BLaER1 (cell line): ENCODE measurements at regions not wholly inside any gene's neighbourhood (a gene's known extent, or its start where the extent isn't known, plus 50 kb on each side); places are given as distances from the start of the nearest gene placed in this dataset.

ENCODE experiments used
- H3K27ac ChIP-seq: shearing (Covaris generic); formaldehyde crosslinking; 2 replicates; pipeline ENCODE4 v1.8.1; 2022
- H3K27me3 ChIP-seq: shearing (Covaris generic); formaldehyde crosslinking; 2 replicates; pipeline ENCODE4 v1.8.1; 2022
- H3K36me3 ChIP-seq: shearing (Covaris generic); formaldehyde crosslinking; 2 replicates; pipeline ENCODE4 v1.8.1; 2022
- H3K4me1 ChIP-seq: shearing (Covaris generic); formaldehyde crosslinking; 2 replicates; pipeline ENCODE4 v1.8.1; 2022
- H3K4me2 ChIP-seq: shearing (Covaris generic); formaldehyde crosslinking; 2 replicates; pipeline ENCODE4 v1.8.1; 2022
- H3K4me3 ChIP-seq: shearing (Covaris generic); formaldehyde crosslinking; 2 replicates; pipeline ENCODE4 v1.8.1; 2022
- H3K9ac ChIP-seq: shearing (Covaris generic); formaldehyde crosslinking; 2 replicates; pipeline ENCODE4 v1.8.1; 2022
- H3K9me3 ChIP-seq: shearing (Covaris generic); formaldehyde crosslinking; 2 replicates; pipeline ENCODE4 v1.8.1; 2022
- H4K20me1 ChIP-seq: shearing (Covaris generic); formaldehyde crosslinking; 2 replicates; pipeline ENCODE4 v1.8.1; 2022
- Cebpa-rat ChIP-seq: shearing (Covaris generic); IDR thresholded peaks from 2 replicates; pipeline ENCODE4 v1.8.1; 2022

DNA sequence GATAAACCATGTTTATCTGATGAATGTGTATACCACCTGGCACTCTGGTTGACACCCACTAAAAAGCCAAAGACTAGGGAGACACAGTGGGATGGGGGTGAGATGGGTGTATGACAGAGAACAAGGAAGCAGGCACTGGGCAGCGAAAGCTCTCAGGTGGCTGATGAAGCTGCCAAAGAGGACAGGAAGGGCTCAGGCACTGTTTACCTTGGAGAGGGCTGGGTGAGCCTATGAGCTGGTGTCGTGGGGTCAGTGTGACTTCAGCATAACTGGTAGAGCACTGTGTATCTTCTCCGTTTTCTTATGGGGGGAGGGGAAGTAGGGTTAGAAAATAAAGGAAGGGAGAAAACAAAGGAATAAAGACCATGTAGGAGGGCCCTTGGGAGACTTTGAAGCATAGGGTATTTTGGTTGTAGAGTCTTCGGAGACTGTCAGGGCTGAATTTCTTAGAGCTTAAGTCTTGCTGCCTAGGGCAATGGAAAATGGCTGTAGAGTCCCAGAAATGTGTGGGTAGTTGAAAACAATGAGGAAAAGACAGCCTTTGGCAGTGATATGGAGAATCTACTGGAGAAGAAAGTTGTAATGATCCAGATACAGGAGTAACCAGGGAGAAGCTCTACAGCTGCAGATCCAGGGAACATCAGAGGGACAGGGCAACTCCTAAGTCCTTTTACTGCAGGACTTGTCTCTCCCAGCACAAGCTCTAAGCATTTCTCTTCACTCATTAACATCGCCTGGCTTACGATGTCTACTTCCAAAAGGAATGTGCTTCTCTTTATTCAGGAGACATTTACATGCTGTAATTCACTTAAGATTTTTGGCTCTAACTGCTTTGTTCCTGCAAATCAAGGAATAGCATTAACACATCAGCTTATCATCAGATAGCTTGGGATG lies 120.0 kb downstream of the AQP4 start:
- Histone ChIP-seq H3K9ac (no peak overlapping the region), H3K27ac (no peak overlapping the region), H3K4me1 (no peaks in the 10 kb centered on the region), H4K20me1 (no peaks in the 10 kb centered on the region), H3K4me3 (no peak overlapping the region), H3K9me3 (no peaks in the 10 kb centered on the region), H3K27me3 (no peaks in the 10 kb centered on the region), H3K4me2 (no peak overlapping the region), H3K36me3 (no peaks in the 10 kb centered on the region)
- TF ChIP-seq Cebpa-rat, result no peak

DNA sequence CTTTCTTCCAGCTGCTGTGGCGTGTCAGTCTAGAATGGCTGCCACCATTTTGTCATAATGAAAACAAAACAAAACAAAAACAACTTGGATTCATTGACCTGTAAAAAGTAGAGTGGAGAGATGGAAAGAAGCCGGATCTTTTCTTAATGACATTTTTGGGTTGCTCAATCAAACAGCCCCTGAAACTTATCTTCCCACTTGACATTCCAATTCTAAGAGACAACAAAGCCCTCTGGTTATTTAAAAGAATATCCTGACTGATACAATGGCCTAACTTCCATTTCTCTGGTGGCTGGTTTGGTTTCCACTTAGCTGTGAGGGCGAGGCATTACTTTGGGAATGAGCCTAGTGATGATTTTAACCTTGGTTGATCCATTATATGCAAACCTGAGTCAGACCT lies 123.7 kb downstream of the AQP4 start:
- Histone ChIP-seq H4K20me1 (no peaks in the 10 kb centered on the region), H3K4me2 (no peak overlapping the region)

DNA sequence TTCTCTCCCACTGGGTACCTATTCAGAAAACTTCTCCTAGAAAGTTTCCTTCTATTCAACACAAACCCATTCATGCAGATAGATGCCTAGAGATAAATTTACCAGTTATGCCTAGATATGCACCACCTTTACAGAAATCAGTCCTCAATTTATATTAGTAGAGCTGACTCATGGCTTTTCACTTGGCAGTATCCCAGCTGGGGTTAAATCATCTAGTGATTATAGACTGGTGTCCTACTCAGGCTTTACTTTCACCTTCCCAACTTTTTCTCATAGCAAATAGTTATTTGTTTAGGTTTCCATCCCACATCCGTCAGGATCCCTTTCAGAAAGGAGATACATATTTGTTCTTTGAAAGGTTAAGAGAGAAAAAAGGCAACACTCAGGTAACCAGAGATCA lies 124.5 kb downstream of the AQP4 start:
- Histone ChIP-seq H3K9ac (no peak overlapping the region), H3K36me3 (no peaks in the 10 kb centered on the region), H3K4me3 (no peak overlapping the region), H3K4me1 (no peaks in the 10 kb centered on the region), H4K20me1 (no peaks in the 10 kb centered on the region), H3K27me3 (no peaks in the 10 kb centered on the region), H3K27ac (no peak overlapping the region), H3K4me2 (no peak overlapping the region), H3K9me3 (no peaks in the 10 kb centered on the region)
- TF ChIP-seq Cebpa-rat, result no peak

More for the DNA sequence above, 123.7 kb downstream of the AQP4 start:
- H3K4me3 ChIP-seq, result no peak overlapping the region
- H3K27me3 ChIP-seq, result no peaks in the 10 kb centered on the region
- no peak overlapping the region for H3K27ac ChIP-seq
- TF ChIP-seq Cebpa-rat, result no peak
- no peak overlapping the region for H3K9ac ChIP-seq
- no peaks in the 10 kb centered on the region for H3K9me3 ChIP-seq
- no peaks in the 10 kb centered on the region for H3K4me1 ChIP-seq
- no peaks in the 10 kb centered on the region for H3K36me3 ChIP-seq

DNA sequence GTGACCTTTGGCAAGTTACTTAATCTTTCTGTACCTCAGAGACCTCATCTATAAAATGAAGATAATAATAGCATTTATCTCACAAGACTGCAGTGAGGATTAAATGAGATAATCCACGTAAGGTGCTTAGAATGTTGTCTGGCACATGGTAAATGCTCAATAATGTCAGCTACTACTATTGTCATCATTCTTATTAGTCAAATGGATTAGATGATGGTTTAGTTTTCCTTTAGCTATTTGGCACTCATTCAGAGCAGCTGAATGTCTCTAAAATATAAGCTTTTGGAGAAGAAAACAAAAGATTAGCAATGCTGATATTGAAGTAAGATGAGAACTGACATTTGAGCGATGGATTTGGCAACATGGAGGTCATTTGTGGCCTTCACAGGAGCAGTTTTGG lies 125.1 kb downstream of the AQP4 start:
- Histone ChIP-seq H3K9me3 (no peaks in the 10 kb centered on the region), H3K4me2 (no peak overlapping the region), H4K20me1 (no peaks in the 10 kb centered on the region), H3K27ac (no peak overlapping the region), H3K4me3 (no peak overlapping the region), H3K36me3 (no peaks in the 10 kb centered on the region), H3K9ac (no peak overlapping the region), H3K27me3 (no peaks in the 10 kb centered on the region), H3K4me1 (no peaks in the 10 kb centered on the region)
- TF ChIP-seq Cebpa-rat, result no peak

DNA sequence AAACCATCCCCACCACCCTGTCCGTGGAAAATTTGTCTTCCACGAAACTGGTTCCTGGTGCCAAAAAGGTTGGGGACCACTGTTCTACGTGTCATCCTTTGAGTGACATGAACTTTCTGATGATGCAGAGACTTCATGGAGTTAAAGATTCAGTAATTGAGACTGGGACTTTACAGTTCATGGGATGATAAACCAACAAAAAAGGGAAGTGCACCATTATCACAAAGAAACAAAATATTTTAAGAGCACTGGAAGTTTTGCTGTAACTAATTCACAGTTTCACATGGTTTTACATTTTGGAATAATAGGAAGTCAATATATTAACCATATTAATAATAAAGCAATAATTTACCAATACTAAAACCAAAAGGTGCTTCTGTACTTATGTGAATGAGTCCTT lies 126.8 kb downstream of the AQP4 start:
- Histone ChIP-seq H3K4me3 (no peak overlapping the region), H3K36me3 (no peaks in the 10 kb centered on the region), H3K4me2 (no peak overlapping the region), H4K20me1 (no peaks in the 10 kb centered on the region), H3K4me1 (no peaks in the 10 kb centered on the region), H3K27ac (no peak overlapping the region), H3K9ac (no peak overlapping the region), H3K27me3 (no peaks in the 10 kb centered on the region), H3K9me3 (no peaks in the 10 kb centered on the region)
- no peak for TF ChIP-seq Cebpa-rat

DNA sequence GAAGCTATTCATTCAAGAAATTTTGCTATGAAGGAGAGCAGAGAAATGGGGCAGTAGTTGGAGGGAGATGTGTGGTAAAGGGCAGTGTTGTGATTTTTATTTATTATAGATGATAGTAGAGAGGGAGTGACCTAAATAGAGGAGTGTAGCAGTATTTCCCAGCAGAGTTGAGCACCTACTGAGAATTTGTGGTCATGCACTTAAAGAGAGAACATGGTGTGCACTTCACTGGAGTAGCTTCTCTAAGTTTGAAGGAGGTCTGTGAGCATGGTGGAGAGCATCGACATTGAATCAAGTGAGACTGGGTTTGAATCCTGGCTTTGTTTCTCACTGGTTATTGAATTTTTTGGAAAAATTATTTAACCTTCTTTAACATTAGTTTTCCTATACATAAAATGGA lies 129.2 kb downstream of the AQP4 start:
- Histone ChIP-seq H3K4me1 (no peaks in the 10 kb centered on the region), H3K9ac (no peak overlapping the region), H4K20me1 (no peaks in the 10 kb centered on the region), H3K4me3 (no peak overlapping the region), H3K36me3 (no peaks in the 10 kb centered on the region), H3K27ac (no peak overlapping the region), H3K4me2 (no peak overlapping the region), H3K27me3 (no peaks in the 10 kb centered on the region), H3K9me3 (no peaks in the 10 kb centered on the region)
- TF ChIP-seq Cebpa-rat, result no peak

DNA sequence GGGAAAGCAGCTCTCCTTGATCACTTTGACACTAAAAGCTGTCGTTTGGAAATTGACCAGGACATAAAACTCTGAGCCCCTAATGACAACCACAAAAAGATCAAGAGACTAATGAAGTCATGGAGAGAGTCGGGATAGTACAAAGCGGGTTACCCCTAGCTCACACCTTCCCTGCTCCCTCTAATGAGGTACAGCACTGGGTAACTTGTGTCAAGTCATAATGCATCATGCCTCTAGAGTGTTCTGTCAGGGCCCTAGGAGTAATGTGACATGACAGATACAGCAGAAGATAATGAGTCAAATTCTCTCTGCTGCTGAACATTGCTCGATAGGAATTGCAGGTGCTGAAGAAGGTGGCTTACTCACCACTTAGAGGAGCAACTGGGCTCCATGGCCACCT lies 130.7 kb downstream of the AQP4 start:
- Histone ChIP-seq H3K36me3 (no peaks in the 10 kb centered on the region), H4K20me1 (no peaks in the 10 kb centered on the region), H3K4me2 (no peak overlapping the region), H3K27me3 (no peaks in the 10 kb centered on the region), H3K9ac (no peak overlapping the region), H3K4me3 (no peak overlapping the region), H3K4me1 (no peaks in the 10 kb centered on the region), H3K27ac (no peak overlapping the region), H3K9me3 (no peaks in the 10 kb centered on the region)
- no peak for TF ChIP-seq Cebpa-rat

DNA sequence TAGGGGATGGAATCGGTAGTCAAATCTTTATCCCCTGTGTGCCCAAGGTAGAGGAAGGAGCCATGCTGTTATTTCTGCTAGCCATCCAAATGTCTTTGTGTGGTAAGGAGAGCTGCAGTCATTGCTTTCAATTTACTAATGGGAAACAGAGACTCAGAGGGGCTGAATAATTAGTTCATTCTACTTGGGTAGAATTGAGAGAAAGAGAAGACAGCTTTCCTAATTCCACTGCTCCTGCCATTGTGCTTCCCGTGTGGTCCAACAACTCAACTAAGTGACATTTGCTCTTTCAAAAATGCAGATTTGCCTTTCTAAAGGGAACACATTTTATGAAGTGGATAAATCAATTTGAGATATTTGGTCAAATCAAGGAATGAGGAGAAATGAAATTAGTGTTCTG lies 136.1 kb downstream of the AQP4 start:
- no peaks in the 10 kb centered on the region for H4K20me1 ChIP-seq
- H3K4me1 ChIP-seq, result no peaks in the 10 kb centered on the region
- no peak overlapping the region for H3K4me3 ChIP-seq

DNA sequence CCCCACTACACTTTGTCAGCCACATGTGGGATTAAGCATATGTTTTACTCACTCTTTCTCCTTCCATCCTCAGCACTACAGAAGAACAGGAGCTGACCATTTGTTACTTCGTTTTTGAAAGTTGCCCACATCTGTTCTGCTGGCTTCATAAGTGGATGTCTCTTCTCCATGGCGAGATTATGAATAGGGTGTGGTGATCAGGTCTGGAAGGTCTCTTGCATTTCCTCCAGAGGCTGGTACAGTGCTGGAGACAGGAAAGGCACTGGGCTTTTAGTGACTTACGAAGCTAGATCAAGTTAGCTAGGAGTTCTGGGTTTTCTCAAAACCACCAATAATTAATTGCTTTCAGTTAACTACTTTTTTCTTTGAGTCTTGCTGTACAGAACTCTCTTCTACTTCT lies 136.5 kb downstream of the AQP4 start:
- Histone ChIP-seq H3K9ac (no peak overlapping the region), H3K4me3 (no peak overlapping the region), H3K4me2 (no peak overlapping the region), H3K27ac (no peak overlapping the region), H3K9me3 (no peaks in the 10 kb centered on the region), H3K27me3 (no peaks in the 10 kb centered on the region), H4K20me1 (no peaks in the 10 kb centered on the region), H3K36me3 (no peaks in the 10 kb centered on the region), H3K4me1 (no peaks in the 10 kb centered on the region)
- no peak for TF ChIP-seq Cebpa-rat

More for the DNA sequence above, 136.1 kb downstream of the AQP4 start:
- Histone ChIP-seq H3K9me3 (no peaks in the 10 kb centered on the region), H3K4me2 (no peak overlapping the region), H3K36me3 (no peaks in the 10 kb centered on the region), H3K27ac (no peak overlapping the region), H3K27me3 (no peaks in the 10 kb centered on the region), H3K9ac (no peak overlapping the region)
- no peak for TF ChIP-seq Cebpa-rat

DNA sequence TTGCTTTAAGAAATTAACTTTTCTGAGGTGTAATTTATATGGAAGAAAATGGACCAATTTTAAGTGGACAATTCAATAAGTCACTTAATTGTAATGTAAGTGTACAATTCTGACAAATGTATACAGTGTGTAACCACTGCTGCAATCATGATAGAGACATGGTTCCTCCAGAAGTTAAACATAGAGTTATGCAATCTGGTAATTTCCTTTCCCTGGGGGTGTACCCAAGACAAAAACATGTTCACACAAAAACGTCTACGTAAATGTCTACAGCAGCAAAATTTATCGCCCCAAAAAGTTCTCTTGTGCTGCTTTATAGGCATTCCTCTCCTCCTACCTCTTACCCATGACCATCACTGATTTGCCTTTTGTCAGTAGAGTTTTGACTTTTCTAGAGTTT lies 141.5 kb downstream of the AQP4 start:
- H3K4me2 ChIP-seq, result no peak overlapping the region
- H4K20me1 ChIP-seq, result no peaks in the 10 kb centered on the region
- H3K4me3 ChIP-seq, result no peak overlapping the region
- no peak for TF ChIP-seq Cebpa-rat
- no peaks in the 10 kb centered on the region for H3K9me3 ChIP-seq
- H3K27me3 ChIP-seq, result no peaks in the 10 kb centered on the region
- no peaks in the 10 kb centered on the region for H3K36me3 ChIP-seq
- H3K27ac ChIP-seq, result no peak overlapping the region
- no peaks in the 10 kb centered on the region for H3K4me1 ChIP-seq
- no peak overlapping the region for H3K9ac ChIP-seq

DNA sequence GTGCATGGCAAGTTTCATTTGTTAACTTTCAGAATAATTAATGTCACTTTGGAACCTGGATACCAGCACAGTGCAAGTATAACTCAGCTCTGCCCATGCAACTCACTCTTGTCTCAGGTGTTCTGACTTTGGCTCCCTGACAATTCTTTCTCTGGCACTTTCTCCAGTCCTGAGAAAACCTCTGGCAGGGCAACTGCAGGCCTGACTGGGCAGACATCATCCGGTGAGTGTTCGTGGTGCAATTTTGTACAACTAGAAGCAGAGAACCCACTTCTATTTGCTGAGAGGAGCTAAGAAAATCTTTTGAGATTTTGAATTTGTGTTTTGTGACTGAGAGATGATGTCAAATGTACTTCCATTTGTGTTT lies 143.0 kb downstream of the AQP4 start:
- H3K4me3 ChIP-seq, result no peak overlapping the region
- H3K9ac ChIP-seq, result no peak overlapping the region
- no peaks in the 10 kb centered on the region for H3K9me3 ChIP-seq
- no peaks in the 10 kb centered on the region for H3K36me3 ChIP-seq
- no peaks in the 10 kb centered on the region for H3K27me3 ChIP-seq
- no peak for TF ChIP-seq Cebpa-rat
- H3K4me2 ChIP-seq, result no peak overlapping the region
- no peak overlapping the region for H3K27ac ChIP-seq
- no peaks in the 10 kb centered on the region for H4K20me1 ChIP-seq
- H3K4me1 ChIP-seq, result no peaks in the 10 kb centered on the region
